WI38 (cell line): ENCODE measurements at regions not wholly inside any gene's neighbourhood (a gene's known extent, or its start where the extent isn't known, plus 50 kb on each side); places are given as distances from the start of the nearest gene placed in this dataset.

Source experiments
- H3K4me3 ChIP-seq: 2 replicates; pipeline ENCODE4 v1.5.1; 2011; ENCODE audit warnings: low read depth, mild to moderate bottlenecking, control low read depth, low read length
- CTCF ChIP-seq: IDR thresholded peaks from 2 replicates; pipeline ENCODE4 v1.5.1; 2012; ENCODE audit warnings: low read depth, mild to moderate bottlenecking, control low read depth, low read length

DNA sequence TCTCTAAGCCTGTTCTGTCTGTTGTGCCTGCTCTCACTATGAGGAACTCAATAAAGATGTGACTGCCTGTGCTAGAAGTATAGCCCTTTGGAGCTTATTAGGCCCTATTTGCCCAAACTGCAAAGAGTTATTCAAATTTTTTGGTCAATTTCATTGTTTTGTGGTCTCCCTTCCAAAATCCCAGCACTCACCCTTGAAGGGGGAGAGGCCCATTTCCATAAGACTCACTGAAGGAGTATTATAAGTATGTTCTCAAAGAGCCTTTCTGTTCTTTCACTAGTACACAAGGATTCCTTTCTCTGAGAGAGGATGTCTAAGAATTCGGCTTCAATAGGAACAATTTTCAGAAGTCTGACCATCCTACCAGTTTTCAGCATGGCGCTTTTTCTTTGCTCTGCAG lies 641.9 kb upstream of the REG3G start:
- TF ChIP-seq CTCF: no peak
- H3K4me3 ChIP-seq: no peak overlapping the region

DNA sequence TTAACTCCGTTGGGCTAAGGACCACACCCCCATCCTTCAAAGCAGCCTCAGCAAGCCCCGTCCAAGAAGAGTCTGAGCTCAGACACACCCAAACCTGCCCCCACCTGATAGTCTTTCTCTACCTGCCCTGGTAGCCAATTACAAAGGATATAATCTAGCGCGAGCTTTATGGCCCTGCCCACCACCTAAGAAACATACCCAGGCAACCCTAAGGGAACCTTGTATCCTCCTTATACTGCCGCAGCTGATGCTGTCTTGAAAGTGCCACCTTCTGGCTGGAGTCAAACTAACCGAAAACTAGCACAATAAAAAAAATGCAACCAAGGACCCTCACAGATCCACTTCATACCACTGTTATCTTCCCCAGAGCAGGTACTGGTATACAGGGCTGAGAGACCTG lies 628.3 kb upstream of the REG3G start:
- TF ChIP-seq CTCF: no peak
- no peak overlapping the region for H3K4me3 ChIP-seq

- H3K4me3 ChIP-seq: no peak overlapping the region
- TF ChIP-seq CTCF: no peak
Measured at GRCh38 chr2:78407960-78408794, 617.3 kb upstream of the REG3G start.

DNA sequence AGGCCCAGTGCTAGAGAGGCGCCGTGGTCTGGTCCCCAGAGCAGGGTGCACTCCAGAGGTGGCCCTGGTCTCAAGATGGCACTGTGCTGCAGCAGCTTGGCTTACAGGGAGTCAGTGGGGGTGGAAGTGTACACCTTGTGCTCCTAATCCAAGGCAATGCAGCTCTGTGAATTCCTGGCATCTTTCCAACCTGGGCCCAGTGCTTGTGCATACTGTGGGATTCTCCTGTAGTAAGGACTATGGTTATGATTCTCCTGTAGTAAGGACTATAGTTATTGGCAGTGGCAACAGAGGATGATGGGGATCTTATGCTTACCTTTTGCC lies 616.7 kb upstream of the REG3G start:
- H3K4me3 ChIP-seq: no peak overlapping the region
- no peak for TF ChIP-seq CTCF

- TF ChIP-seq CTCF: no peak
- H3K4me3 ChIP-seq: no peak overlapping the region
Measured at GRCh38 chr2:78411303-78411702, 614.2 kb upstream of the REG3G start.

GRCh38 chr2:78416625-78417300 lies 608.7 kb upstream of the REG3G start:
- H3K4me3 ChIP-seq: no peak overlapping the region
- TF ChIP-seq CTCF: no peak

DNA sequence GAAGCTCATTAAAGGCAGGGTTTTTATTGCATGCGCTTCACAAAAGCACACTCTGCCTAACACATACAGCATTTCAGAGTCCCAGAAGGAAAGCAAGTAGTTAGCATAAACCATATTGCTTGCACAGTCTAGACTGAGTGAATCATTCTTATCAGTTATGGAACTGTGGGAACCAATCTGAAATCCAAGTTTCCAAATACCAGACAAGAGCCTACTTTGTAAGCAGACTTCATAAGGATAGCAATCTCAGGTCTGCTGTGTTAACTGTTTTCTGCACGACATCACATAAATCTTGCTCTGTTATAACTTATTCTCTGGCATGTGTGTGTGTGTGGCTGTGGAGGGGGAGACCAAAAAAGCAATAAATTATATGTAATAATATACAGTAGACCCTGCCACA lies 608.1 kb upstream of the REG3G start:
- no peak overlapping the region for H3K4me3 ChIP-seq
- TF ChIP-seq CTCF: no peak
